Endothelial cell of umbilical vein (primary cell): ENCODE measurements at regions not wholly inside any gene's neighbourhood (a gene's known extent, or its start where the extent isn't known, plus 50 kb on each side); places are given as distances from the start of the nearest gene placed in this dataset.

Experiments
- BruUV-seq: library from RNA; stranded (reverse); fragments of 400-500 nt; replicated peaks from 2 replicates; lab custom pipeline; 2021; lab: Mats Ljungman, UMichigan
- CTCF ChIA-PET: fragments of 300-600, 350-600 bp; sonication (Branson Sonifier 250); formaldehyde crosslinking; loops from one replicate; lab custom pipeline; 2021; ENCODE audit warnings: antibody characterized with exemption, inconsistent platforms; lab: Charles Lee
- POLR2A ChIA-PET: fragments of 300-600, 350-600 bp; sonication (Branson Sonifier 250); formaldehyde crosslinking; loops from one replicate; lab custom pipeline; 2021; ENCODE audit warnings: antibody characterized with exemption, inconsistent platforms; lab: Charles Lee
- DNase-seq: peaks from one replicate; pipeline ENCODE4 v3.0.0-alpha.2; 2011; ENCODE audit warnings: low read depth, low spot score
- FAIRE-seq: peaks from 2 replicates; lab custom pipeline; 2011; peaks lifted over from hg19 to GRCh38; lab: Jason Lieb, UNC
- H2AFZ ChIP-seq: 2 replicates; pipeline ENCODE4 v1.6.0; 2012; ENCODE audit warnings: low read depth, low read length, control low read depth, inconsistent platforms
- H3K27ac ChIP-seq: 2 replicates; pipeline ENCODE4 v1.5.1; 2011; ENCODE audit warnings: low read depth, mild to moderate bottlenecking, control low read depth, low read length, moderate library complexity; ENCODE audit not compliant: insufficient read depth
- H3K27me3 ChIP-seq, 2 experiments: 2 replicates each; pipeline versions ENCODE4 v1.6.0 to v1.6.1; 2011; ENCODE audit warnings: low read length in 2 of 2, mixed read lengths in 1 of 2; ENCODE audit not compliant: control insufficient read depth in 2 of 2, insufficient read depth in 2 of 2
- H3K36me3 ChIP-seq, 2 experiments: 2 replicates in 1 of 2; 3 replicates in 1 of 2; pipeline ENCODE4 v1.5.1; 2011; ENCODE audit warnings: low read length in 2 of 2, mild to moderate bottlenecking in 1 of 2, moderate library complexity in 1 of 2; ENCODE audit not compliant: control insufficient read depth in 2 of 2, insufficient read depth in 2 of 2; ENCODE audit errors: extremely low read depth in 1 of 2
- H3K4me1 ChIP-seq: 3 replicates; pipeline ENCODE4 v1.5.1; 2011; ENCODE audit warnings: mild to moderate bottlenecking, low read length; ENCODE audit not compliant: control insufficient read depth, insufficient read depth; ENCODE audit errors: extremely low read depth
- H3K4me2 ChIP-seq: 2 replicates; pipeline ENCODE4 v1.6.1; 2011; ENCODE audit warnings: low read length, control low read depth, mixed read lengths; ENCODE audit not compliant: insufficient read depth
- H3K4me3 ChIP-seq, 3 experiments: fragments of 200-600 bp in 1 of 3; sonication (generic), shearing (Covaris generic) in 1 of 3; replicated peaks in 1 of 3; 2 replicates each; pipeline ENCODE4 v1.5.1; 2011 to 2016; ENCODE audit warnings: control low read depth in 3 of 3, low read length in 3 of 3, mild to moderate bottlenecking in 2 of 3, inconsistent platforms in 1 of 3, low read depth in 1 of 3, moderate library complexity in 1 of 3; ENCODE audit not compliant: insufficient read depth in 1 of 3
- H3K79me2 ChIP-seq: 2 replicates; pipeline ENCODE4 v1.6.0; 2012; ENCODE audit warnings: low read length, inconsistent platforms; ENCODE audit not compliant: control insufficient read depth, insufficient read depth
- H3K9ac ChIP-seq: replicated peaks from 2 replicates; pipeline ENCODE3; 2011; ENCODE audit warnings: low read length, control low read depth; ENCODE audit not compliant: insufficient read depth; ENCODE audit errors: extremely low read depth
- H3K9me1 ChIP-seq: replicated peaks from 3 replicates; pipeline ENCODE4 v1.6.0; 2011; ENCODE audit warnings: mild to moderate bottlenecking, low read length; ENCODE audit not compliant: control insufficient read depth, insufficient read depth; ENCODE audit errors: extremely low read depth
- H3K9me3 ChIP-seq: replicated peaks from 2 replicates; pipeline ENCODE4 v1.5.1; 2012; ENCODE audit warnings: low read length, inconsistent platforms; ENCODE audit not compliant: control insufficient read depth, insufficient read depth
- H4K20me1 ChIP-seq: replicated peaks from 2 replicates; pipeline ENCODE3; 2011; ENCODE audit warnings: mild to moderate bottlenecking, low read length; ENCODE audit not compliant: control insufficient read depth, insufficient read depth; ENCODE audit errors: extremely low read depth
- CTCF ChIP-seq, 2 donors: IDR thresholded peaks; 1 replicate in 1 of 2; 2 replicates in 1 of 2; pipeline ENCODE4 v1.5.1; 2011; ENCODE audit warnings: low read length in 2 of 2, mild to moderate bottlenecking in 2 of 2, moderate library complexity in 2 of 2, control low read depth in 1 of 2, inconsistent platforms in 1 of 2, low read depth in 1 of 2; ENCODE audit not compliant: insufficient read depth in 1 of 2; ENCODE audit errors: extremely low read depth in 1 of 2
- EZH2 ChIP-seq: IDR thresholded peaks from 2 replicates; pipeline ENCODE4 v1.6.1; 2012; ENCODE audit warnings: borderline replicate concordance, low read depth, mild to moderate bottlenecking, moderate library complexity, low read length, inconsistent platforms; ENCODE audit not compliant: severe bottlenecking
- FOS ChIP-seq: IDR thresholded peaks from 2 replicates; pipeline ENCODE4 v1.6.1; 2011; ENCODE audit warnings: mild to moderate bottlenecking, low read length, moderate library complexity, borderline replicate concordance; ENCODE audit not compliant: insufficient read depth
- GATA2 ChIP-seq: IDR thresholded peaks from 2 replicates; pipeline ENCODE4 v1.7.0; 2011; ENCODE audit warnings: low read depth, mild to moderate bottlenecking, moderate library complexity, mixed read lengths, low read length; ENCODE audit not compliant: insufficient read length, insufficient read depth
- JUN ChIP-seq: IDR thresholded peaks from 2 replicates; pipeline ENCODE4 v1.6.1; 2011; ENCODE audit warnings: borderline replicate concordance, low read depth; ENCODE audit not compliant: insufficient read length, insufficient read depth
- MAX ChIP-seq: IDR thresholded peaks from 2 replicates; pipeline ENCODE4 v1.6.1; 2011; ENCODE audit not compliant: insufficient read depth, insufficient read length
- MYC ChIP-seq: IDR thresholded peaks from one replicate; pipeline ENCODE4 v1.6.1; 2011; ENCODE audit warnings: mild to moderate bottlenecking, low read depth, low read length
- POLR2A ChIP-seq: IDR thresholded peaks from 2 replicates; pipeline ENCODE4 v1.6.1; 2012; ENCODE audit warnings: low read depth, mild to moderate bottlenecking, control low read depth, low read length
- POLR2AphosphoS5 ChIP-seq: IDR thresholded peaks from 2 replicates; pipeline ENCODE4 v1.6.1; 2012; ENCODE audit warnings: low read depth, mild to moderate bottlenecking, control low read depth, low read length, moderate library complexity; ENCODE audit not compliant: insufficient read depth
- dilution Hi-C: fragments of 300-500 bp; cut with MboI; formaldehyde crosslinking; loops from one replicate; pipeline ENCODE4 v1.15.0; 2019; ENCODE audit warnings: low sequenced_read_pairs; ENCODE audit not compliant: extremely low pct_ligation_motif_present
- intact Hi-C: fragments of 100-400 bp; cut with micrococcal nuclease; formaldehyde crosslinking; loops from one replicate; pipeline ENCODE4 v1.10.0; 2022

- no peak overlapping the region for H2AFZ ChIP-seq
- BruUV-seq = no TSS peak
- no peaks in the 10 kb centered on the region for H3K4me1 ChIP-seq
- no peaks in the 10 kb centered on the region for H3K9me3 ChIP-seq
- no peak overlapping the region for H3K4me2 ChIP-seq
- TF ChIP-seq POLR2AphosphoS5 (no peak), MYC (no peak), FOS (no peak), EZH2 (no peak), MAX (no peak), JUN (no peak), CTCF (IDR thresholded peaks at IDR 0.05; ENCODE audit: extremely low read depth in 1 of 2, insufficient read depth in 1 of 2, low read depth in 1 of 2, low read length in 2 of 2) (no peak), POLR2A (no peak), GATA2 (no peak)
- H3K27me3 ChIP-seq = no peaks in the 10 kb centered on the region
- no peak overlapping the region for H3K27ac ChIP-seq
- ChIA-PET CTCF (no interaction called here), POLR2A (no interaction called here)
- no peaks in the 10 kb centered on the region for H3K79me2 ChIP-seq
- H4K20me1 ChIP-seq = no peaks in the 10 kb centered on the region
- H3K36me3 ChIP-seq = no peaks in the 10 kb centered on the region
- no peak overlapping the region for H3K9ac ChIP-seq
- FAIRE-seq (no peak), DNase-seq (no peak)
- H3K4me3 ChIP-seq = no peak overlapping the region
- dilution Hi-C loops = no loop called here
- H3K9me1 ChIP-seq = no peaks in the 10 kb centered on the region
- intact Hi-C loops = no loop called here
These were observed 100.3 kb upstream of the ERCC6L2 start for GRCh38 chr9:95775191-95775590.
